G401.6 (cell line): ENCODE measurements at regions not wholly inside any gene's neighbourhood (a gene's known extent, or its start where the extent isn't known, plus 50 kb on each side); places are given as distances from the start of the nearest gene placed in this dataset.

Source experiments
- FAIRE-seq: peaks from 2 replicates; lab custom pipeline; 2012; peaks lifted over from hg19 to GRCh38; lab: Jason Lieb, UNC

GRCh38 chr21:35933466-35933865, 126.9 kb downstream of the SETD4 start:
- no peak for FAIRE-seq

- no peak for FAIRE-seq
Observed at GRCh38 chr21:35932232-35932911, 128.0 kb downstream of the SETD4 start.

GRCh38 chr21:35929901-35930300, 130.4 kb downstream of the SETD4 start:
- no peak for FAIRE-seq

- FAIRE-seq: no peak
Observed at GRCh38 chr21:35927262-35927661, 133.1 kb downstream of the SETD4 start.

- peak; percentile 100 for FAIRE-seq
Observed at GRCh38 chr21:35926003-35926740, 134.2 kb downstream of the SETD4 start.

GRCh38 chr21:35925497-35925896, 134.8 kb downstream of the SETD4 start:
- FAIRE-seq: no peak

- FAIRE-seq: no peak
Observed at GRCh38 chr21:35924714-35925301, 135.5 kb downstream of the SETD4 start.

GRCh38 chr21:35923971-35924370, 136.4 kb downstream of the SETD4 start:
- no peak for FAIRE-seq

- no peak for FAIRE-seq
Observed at GRCh38 chr21:35922618-35923017, 137.7 kb downstream of the SETD4 start.

GRCh38 chr21:35921471-35921870, 138.9 kb downstream of the SETD4 start:
- no peak for FAIRE-seq

GRCh38 chr21:35920436-35920835, 139.9 kb downstream of the SETD4 start:
- FAIRE-seq: no peak

- FAIRE-seq: no peak
Observed at GRCh38 chr21:35915030-35915429, 145.3 kb downstream of the SETD4 start.

- FAIRE-seq: no peak
Observed at GRCh38 chr21:35911412-35912191, 148.7 kb downstream of the SETD4 start.

- no peak for FAIRE-seq
Observed at GRCh38 chr21:35909456-35910223, 150.7 kb downstream of the SETD4 start.

- FAIRE-seq: no peak
Observed at GRCh38 chr21:35908311-35909078, 151.8 kb downstream of the SETD4 start.

- no peak for FAIRE-seq
Observed at GRCh38 chr21:35906586-35906985, 153.7 kb downstream of the SETD4 start.

- no peak for FAIRE-seq
Observed at GRCh38 chr21:35905963-35906345, 154.4 kb downstream of the SETD4 start.

- FAIRE-seq: no peak
Observed at GRCh38 chr21:35905096-35905962, 155.0 kb downstream of the SETD4 start.

GRCh38 chr21:35900539-35900938, 159.8 kb downstream of the SETD4 start:
- FAIRE-seq: no peak

GRCh38 chr21:35896060-35896459, 164.3 kb downstream of the SETD4 start:
- FAIRE-seq: no peak
